GM12878 (cell line): ENCODE measurements at regions not wholly inside any gene's neighbourhood (a gene's known extent, or its start where the extent isn't known, plus 50 kb on each side); places are given as distances from the start of the nearest gene placed in this dataset.
"Not testable (repeated sequence)": the region's sequence is repeated elsewhere in the genome, so short reads cannot be mapped to it uniquely, and the experiment has no call there.

Source experiments
- ATAC-seq: fragments of 200-7000 bp; cut with Tn5 transposase; 3 replicates; pipeline ENCODE4 v1.9.1; 2020; ENCODE audit warnings: mild to moderate bottlenecking, moderate library complexity
- BruUV-seq: library from RNA; stranded (reverse); fragments of 400-500 nt; replicated peaks from 2 replicates; lab custom pipeline; 2021; lab: Mats Ljungman, UMichigan
- CTCF ChIA-PET: fragments of 300-600 bp; sonication (Branson Sonifier 250); formaldehyde crosslinking; extraction: SDS; loops from one replicate; lab custom pipeline; 2021; ENCODE audit warnings: inconsistent platforms; lab: Yijun Ruan, JAX
- POLR2A ChIA-PET: fragments of 350-600 bp; formaldehyde crosslinking; extraction: SDS; loops from one replicate; lab custom pipeline; 2021; ENCODE audit warnings: inconsistent platforms; lab: Charles Lee
- RAD21 ChIA-PET: fragments of 300-600 bp; sonication (Branson Sonifier 250); formaldehyde crosslinking; loops from one replicate; lab custom pipeline; 2023; ENCODE audit warnings: antibody characterized with exemption; ENCODE audit not compliant: unreplicated experiment; lab: Charles Lee
- SMC1A ChIA-PET: fragments of 300-600 bp; sonication (Branson Sonifier 250); formaldehyde crosslinking; loops from one replicate; lab custom pipeline; 2023; ENCODE audit not compliant: unreplicated experiment, uncharacterized antibody; lab: Charles Lee
- DNase-seq: peaks from one replicate; pipeline ENCODE4 v3.0.0-alpha.2; 2011; ENCODE audit warnings: low read depth, low spot score
- FAIRE-seq: peaks from 3 replicates; lab custom pipeline; 2011; peaks lifted over from hg19 to GRCh38; lab: Jason Lieb, UNC
- H2AFZ ChIP-seq: 2 replicates; pipeline ENCODE4 v1.6.0; 2011; ENCODE audit warnings: low read depth, low read length, control low read depth; ENCODE audit not compliant: control insufficient read depth
- H3K27ac ChIP-seq: 2 replicates; pipeline ENCODE4 v1.5.1; 2011; ENCODE audit warnings: control low read depth; ENCODE audit not compliant: control insufficient read depth, insufficient read depth
- H3K27me3 ChIP-seq, 2 experiments: replicated peaks in 1 of 2; 2 replicates each; pipeline versions ENCODE4 v1.6.0 to v1.6.1; 2011; ENCODE audit warnings: low read length in 1 of 2; ENCODE audit not compliant: control insufficient read depth in 2 of 2, insufficient read depth in 2 of 2
- H3K36me3 ChIP-seq, 2 experiments: 2 replicates each; pipeline ENCODE4 v1.5.1; 2011; ENCODE audit warnings: low read length in 1 of 2; ENCODE audit not compliant: control insufficient read depth in 2 of 2, insufficient read depth in 2 of 2
- H3K4me1 ChIP-seq: 2 replicates; pipeline ENCODE4 v1.6.1; 2011; ENCODE audit warnings: mild to moderate bottlenecking, low read length, moderate library complexity, mixed read lengths; ENCODE audit not compliant: control insufficient read depth, insufficient read depth
- H3K4me2 ChIP-seq: 2 replicates; pipeline ENCODE4 v1.6.0; 2011; ENCODE audit warnings: control low read depth; ENCODE audit not compliant: control insufficient read depth, insufficient read depth
- H3K4me3 ChIP-seq: fragments of 200-600 bp; sonication (generic); 2 replicates; pipeline ENCODE4 v1.5.1; 2016
- H3K79me2 ChIP-seq: 2 replicates; pipeline ENCODE4 v1.6.0; 2011; ENCODE audit warnings: low read length; ENCODE audit not compliant: control insufficient read depth, insufficient read depth
- H3K9ac ChIP-seq: 2 replicates; pipeline ENCODE4 v1.8.0; 2011; ENCODE audit warnings: low read length, control low read depth, mixed read lengths; ENCODE audit not compliant: control insufficient read depth, insufficient read depth
- H3K9me3 ChIP-seq: replicated peaks from 3 replicates; pipeline ENCODE4 v1.5.1; 2011; ENCODE audit warnings: mild to moderate bottlenecking, low read length; ENCODE audit not compliant: control insufficient read depth, insufficient read depth
- H4K20me1 ChIP-seq: 2 replicates; pipeline ENCODE4 v1.6.0; 2011; ENCODE audit not compliant: control insufficient read depth, insufficient read depth
- BRCA1 ChIP-seq: IDR thresholded peaks from 2 replicates; pipeline ENCODE4 v1.6.1; 2011; ENCODE audit warnings: low read depth, low read length, improper control_type of control experiment
- CREM ChIP-seq: IDR thresholded peaks from 2 replicates; pipeline ENCODE4 v1.6.1; 2014; ENCODE audit warnings: antibody characterized with exemption, low read depth
- IRF5 ChIP-seq: fragments of 450-650 bp; IDR thresholded peaks from 2 replicates; pipeline ENCODE4 v1.6.1; 2017; ENCODE audit warnings: borderline replicate concordance
- KLF5 ChIP-seq: fragments of 450-650 bp; IDR thresholded peaks from 2 replicates; pipeline ENCODE4 v1.6.1; 2014; ENCODE audit warnings: mild to moderate bottlenecking; ENCODE audit not compliant: partially characterized antibody
- MYB ChIP-seq: fragments of 150-350 bp; IDR thresholded peaks from 2 replicates; pipeline ENCODE4 v1.6.1; 2014; ENCODE audit warnings: mild to moderate bottlenecking, low read depth, low read length, borderline replicate concordance
- NFXL1 ChIP-seq: fragments of 450-650 bp; IDR thresholded peaks from 2 replicates; pipeline ENCODE4 v1.6.1; 2017; ENCODE audit warnings: antibody characterized with exemption, mild to moderate bottlenecking, borderline replicate concordance
- POU2F2 ChIP-seq: IDR thresholded peaks from 3 replicates; pipeline ENCODE4 v1.6.1; 2011; ENCODE audit warnings: low read depth, mild to moderate bottlenecking, low read length, borderline replicate concordance
- RCOR1 ChIP-seq: conservative IDR thresholded peaks from 2 replicates; pipeline ENCODE4 v1.6.1; 2012; ENCODE audit warnings: low read depth, low read length, improper control_type of control experiment
- RELA ChIP-seq: fragments of 450-650 bp; IDR thresholded peaks from 2 replicates; pipeline ENCODE4 v1.8.0; 2014; ENCODE audit warnings: borderline replicate concordance; ENCODE audit not compliant: partially characterized antibody
- TCF7 ChIP-seq: IDR thresholded peaks from 2 replicates; pipeline ENCODE4 v1.6.1; 2014; ENCODE audit warnings: antibody characterized with exemption, borderline replicate concordance
- WGBS: methylation state at CpG from one replicate; pipeline ENCODE4 v1.1.6; 2016; ENCODE audit warnings: low lambda C conversion rate; ENCODE audit not compliant: insufficient replicate concordance, insufficient coverage; ENCODE audit errors: missing lambda C conversion rate; 5-methylcytosine and 5-hydroxymethylcytosine counted together
- in situ Hi-C: fragments of 300-500 bp; cut with MboI; formaldehyde crosslinking; loops from 9 replicates; pipeline ENCODE4 v1.14.3; 2018; ENCODE audit warnings: mixed read lengths
- intact Hi-C: fragments of 100-400 bp; cut with micrococcal nuclease; formaldehyde crosslinking; loops from one replicate; pipeline ENCODE4 v1.14.2; 2022; ENCODE audit not compliant: unreplicated experiment

- Histone ChIP-seq H3K9ac (no peak overlapping the region), H3K27ac (no peak overlapping the region), H3K79me2 (no peaks in the 10 kb centered on the region), H3K4me1 (no peaks in the 10 kb centered on the region), H3K36me3 (no peaks in the 10 kb centered on the region), H4K20me1 (no peaks in the 10 kb centered on the region), H3K4me3 (no peak overlapping the region), H3K27me3 (no peaks in the 10 kb centered on the region), H3K9me3 (no peaks in the 10 kb centered on the region), H3K4me2 (no peak overlapping the region), H2AFZ (no peak overlapping the region)
- no TSS peak for BruUV-seq
- no peak for TF ChIP-seq MYB
- no peak for TF ChIP-seq CREM
- no peak for TF ChIP-seq RELA
- no peak for TF ChIP-seq BRCA1
- no peak for TF ChIP-seq TCF7
- TF ChIP-seq RCOR1: no peak
- no peak for TF ChIP-seq IRF5
- no peak for TF ChIP-seq NFXL1
- TF ChIP-seq POU2F2: no peak
- no peak for TF ChIP-seq KLF5
- no peak for FAIRE-seq
- in situ Hi-C loops (no loop called here), intact Hi-C loops (no loop called here)
- WGBS: 81% methylated on average over 28 of the region's 30 CpGs
- ChIA-PET POLR2A (no interaction called here), SMC1A (no interaction called here), CTCF (interaction anchor here (0.7 kb wide), 1 partner anchor 26 kb away, joined by 4 read pairs; no protein-coding TSS in a partner anchor), RAD21 (no interaction called here)
- DNase-seq: no peak
- no peak for ATAC-seq
Measured at GRCh38 chr11:71774603-71775222, 58.3 kb upstream of the DEFB108B start.

GRCh38 chr11:71780116-71780515 is 52.9 kb upstream of the DEFB108B start:
- H3K4me3 ChIP-seq, intact Hi-C loops: not testable (repeated sequence)
- CTCF ChIA-PET: interaction anchor here (0.6 to 1.6 kb wide), 2 partner anchors 84 to 148 kb away, joined by 3 read pairs; partner anchors contain the start of gene XNDC1N

GRCh38 chr11:71780771-71781170 is 52.2 kb upstream of the DEFB108B start:
- H3K9ac ChIP-seq, H2AFZ ChIP-seq, H3K4me1 ChIP-seq, H3K4me3 ChIP-seq, DNase-seq, in situ Hi-C loops, H3K4me2 ChIP-seq, H3K79me2 ChIP-seq, FAIRE-seq, H3K9me3 ChIP-seq, POLR2A ChIA-PET, H4K20me1 ChIP-seq, BruUV-seq, RAD21 ChIA-PET, H3K36me3 ChIP-seq, H3K27me3 ChIP-seq, ATAC-seq, intact Hi-C loops, H3K27ac ChIP-seq: not testable (repeated sequence)
- ChIA-PET CTCF (interaction anchor here (1.6 kb wide), 1 partner anchor 84 kb away, joined by 3 read pairs; no protein-coding TSS in a partner anchor), SMC1A (interaction anchor here (0.5 kb wide), 1 partner anchor 653 kb away, joined by 3 read pairs; the partner anchor contains the start of gene CLPB)
- WGBS: 41% methylated on average over 4 of the region's 6 CpGs

More at GRCh38 chr11:71780116-71780515, 52.9 kb upstream of the DEFB108B start:
- H4K20me1 ChIP-seq, BruUV-seq, FAIRE-seq, in situ Hi-C loops, H2AFZ ChIP-seq, RAD21 ChIA-PET, POLR2A ChIA-PET, H3K4me2 ChIP-seq, H3K9ac ChIP-seq, SMC1A ChIA-PET, DNase-seq, H3K79me2 ChIP-seq, H3K9me3 ChIP-seq, ATAC-seq, H3K4me1 ChIP-seq, H3K27me3 ChIP-seq, H3K36me3 ChIP-seq, H3K27ac ChIP-seq: not testable (repeated sequence)
- WGBS: 10% methylated on average over 6 of the region's 6 CpGs
